ENCODE measurements at regions not wholly inside any gene's neighbourhood (a gene's known extent, or its start where the extent isn't known, plus 50 kb on each side); places are given as distances from the start of the nearest gene placed in this dataset.

GRCh38 chr3:115551016-115551415 lies 72.3 kb upstream of the GAP43 start:
- no peak overlapping the region for H3K4ac ChIP-seq (ENCODE audit: low read depth, low read length)
- no peak overlapping the region for H4K91ac ChIP-seq (ENCODE audit: low read depth, low read length)
- no peaks in the 10 kb centered on the region for H3K9me3 ChIP-seq (ENCODE audit: insufficient read depth, low read depth, low read length)
- no peaks in the 10 kb centered on the region for H3K4me1 ChIP-seq (ENCODE audit: control insufficient read depth in 1 of 2, insufficient read depth in 2 of 2, low read length in 2 of 2)
- WGBS (ENCODE audit: extremely low coverage, insufficient coverage, insufficient read length): no CpG with 5 or more reads among the region's 1 CpG
- H3K23ac ChIP-seq (ENCODE audit: low read length): no peak overlapping the region
- no peaks in the 10 kb centered on the region for H3K79me1 ChIP-seq (ENCODE audit: low read length)
- H2BK120ac ChIP-seq (ENCODE audit: insufficient read depth, low read length, poor library complexity): no peak overlapping the region
- H4K8ac ChIP-seq (ENCODE audit: low read depth, low read length): no peak overlapping the region
- H2AK5ac ChIP-seq (ENCODE audit: low read length): no peak overlapping the region
- no peak overlapping the region for H3K27ac ChIP-seq (ENCODE audit: low read depth, low read length)
- H3K4me2 ChIP-seq (ENCODE audit: low read length): no peak overlapping the region
- H3K14ac ChIP-seq (ENCODE audit: low read length): no peak overlapping the region
- no peaks in the 10 kb centered on the region for H3K36me3 ChIP-seq (ENCODE audit: control insufficient read depth in 1 of 2, insufficient read depth in 2 of 2, low read length in 2 of 2)
- no peak overlapping the region for H2BK5ac ChIP-seq (ENCODE audit: low read depth, low read length, poor library complexity)
- H3K4me3 ChIP-seq (ENCODE audit: low read depth, low read length): no peak overlapping the region
- H3K18ac ChIP-seq (ENCODE audit: low read length): no peak overlapping the region
- no peak overlapping the region for H2AFZ ChIP-seq (ENCODE audit: insufficient read depth, low read length, poor library complexity)
- no peak overlapping the region for H2BK12ac ChIP-seq (ENCODE audit: low read length)
- no peak overlapping the region for H4K12ac ChIP-seq (ENCODE audit: low read depth, low read length)
- H3K9ac ChIP-seq (ENCODE audit: low read length): no peak overlapping the region
- no peaks in the 10 kb centered on the region for H3K27me3 ChIP-seq (ENCODE audit: insufficient read depth, low read length)
- H3K79me2 ChIP-seq (ENCODE audit: control insufficient read depth, insufficient read depth, low read length, poor library complexity): no peaks in the 10 kb centered on the region
- no peak for DNase-seq

GRCh38 chr3:115552007-115552406 lies 71.3 kb upstream of the GAP43 start:
- no peak overlapping the region for H4K8ac ChIP-seq (ENCODE audit: low read depth, low read length)
- H3K9me3 ChIP-seq (ENCODE audit: insufficient read depth, low read depth, low read length): no peaks in the 10 kb centered on the region
- H3K27me3 ChIP-seq (ENCODE audit: insufficient read depth, low read length): no peaks in the 10 kb centered on the region
- H4K91ac ChIP-seq (ENCODE audit: low read depth, low read length): no peak overlapping the region
- no peak overlapping the region for H3K14ac ChIP-seq (ENCODE audit: low read length)
- no peak overlapping the region for H2BK12ac ChIP-seq (ENCODE audit: low read length)
- H3K18ac ChIP-seq (ENCODE audit: low read length): no peak overlapping the region
- H3K27ac ChIP-seq (ENCODE audit: low read depth, low read length): no peak overlapping the region
- H3K4ac ChIP-seq (ENCODE audit: low read depth, low read length): no peak overlapping the region
- H3K79me1 ChIP-seq (ENCODE audit: low read length): no peaks in the 10 kb centered on the region
- H3K23ac ChIP-seq (ENCODE audit: low read length): no peak overlapping the region
- H3K4me3 ChIP-seq (ENCODE audit: low read depth, low read length): no peak overlapping the region
- DNase-seq: no peak
- no peak overlapping the region for H2AK5ac ChIP-seq (ENCODE audit: low read length)
- H3K4me1 ChIP-seq (ENCODE audit: control insufficient read depth in 1 of 2, insufficient read depth in 2 of 2, low read length in 2 of 2): no peaks in the 10 kb centered on the region
- no peak overlapping the region for H2BK120ac ChIP-seq (ENCODE audit: insufficient read depth, low read length, poor library complexity)
- no peaks in the 10 kb centered on the region for H3K36me3 ChIP-seq (ENCODE audit: control insufficient read depth in 1 of 2, insufficient read depth in 2 of 2, low read length in 2 of 2)
- H3K4me2 ChIP-seq (ENCODE audit: low read length): no peak overlapping the region
- no peak overlapping the region for H2BK5ac ChIP-seq (ENCODE audit: low read depth, low read length, poor library complexity)
- no peak overlapping the region for H2AFZ ChIP-seq (ENCODE audit: insufficient read depth, low read length, poor library complexity)
- H4K12ac ChIP-seq (ENCODE audit: low read depth, low read length): no peak overlapping the region
- H3K79me2 ChIP-seq (ENCODE audit: control insufficient read depth, insufficient read depth, low read length, poor library complexity): no peaks in the 10 kb centered on the region
- no CpG with 5 or more reads among the region's 3 CpGs for WGBS (ENCODE audit: extremely low coverage, insufficient coverage, insufficient read length)
- no peak overlapping the region for H3K9ac ChIP-seq (ENCODE audit: low read length)

DNA sequence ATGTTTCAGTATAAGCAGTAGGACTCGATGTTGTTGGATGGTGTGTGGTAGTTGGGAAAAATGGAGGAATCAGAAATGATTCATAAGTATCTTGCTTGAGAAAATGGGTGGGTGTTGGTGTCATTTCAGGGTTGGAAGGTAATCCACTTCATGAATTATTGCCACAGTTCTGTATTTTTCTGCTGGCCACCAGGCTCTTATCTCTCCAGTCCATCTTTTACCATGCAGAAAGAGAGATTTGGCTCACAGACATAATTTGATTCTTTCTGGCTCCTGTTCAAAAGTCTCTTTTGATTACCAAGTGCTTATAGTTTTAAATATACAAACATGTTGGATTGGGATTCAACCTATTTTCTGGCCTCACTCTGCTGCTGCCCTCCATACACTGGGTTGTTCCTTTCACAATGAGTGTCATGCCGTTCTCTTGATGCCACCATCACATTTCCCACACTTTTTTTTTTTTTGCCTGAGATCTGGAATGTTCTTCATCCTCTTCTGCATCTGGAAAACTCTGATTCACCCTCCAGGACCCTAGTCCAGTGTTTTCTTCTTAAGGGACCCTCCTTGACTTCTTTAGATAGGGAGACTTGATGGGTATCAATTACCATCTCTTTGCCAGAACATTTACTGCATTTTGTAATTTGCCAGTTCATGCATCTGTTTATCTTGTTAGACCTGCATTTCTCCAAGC lies 69.4 kb upstream of the GAP43 start:
- Histone ChIP-seq H3K4me2 (ENCODE audit: low read length) (no peak overlapping the region), H3K27ac (ENCODE audit: low read depth, low read length) (no peak overlapping the region), H3K23ac (ENCODE audit: low read length) (no peak overlapping the region), H4K91ac (ENCODE audit: low read depth, low read length) (no peak overlapping the region), H3K9me3 (ENCODE audit: insufficient read depth, low read depth, low read length) (no peaks in the 10 kb centered on the region), H4K8ac (ENCODE audit: low read depth, low read length) (no peak overlapping the region), H3K14ac (ENCODE audit: low read length) (no peak overlapping the region), H2BK5ac (ENCODE audit: low read depth, low read length, poor library complexity) (no peak overlapping the region), H3K4me1 (ENCODE audit: control insufficient read depth in 1 of 2, insufficient read depth in 2 of 2, low read length in 2 of 2) (no peaks in the 10 kb centered on the region), H3K27me3 (ENCODE audit: insufficient read depth, low read length) (no peaks in the 10 kb centered on the region), H3K4me3 (ENCODE audit: low read depth, low read length) (no peak overlapping the region), H4K12ac (ENCODE audit: low read depth, low read length) (no peak overlapping the region), H3K9ac (ENCODE audit: low read length) (no peak overlapping the region), H2BK120ac (ENCODE audit: insufficient read depth, low read length, poor library complexity) (no peak overlapping the region), H2AK5ac (ENCODE audit: low read length) (no peak overlapping the region), H2BK12ac (ENCODE audit: low read length) (no peak overlapping the region), H2AFZ (ENCODE audit: insufficient read depth, low read length, poor library complexity) (no peak overlapping the region), H3K36me3 (ENCODE audit: control insufficient read depth in 1 of 2, insufficient read depth in 2 of 2, low read length in 2 of 2) (no peaks in the 10 kb centered on the region), H3K79me1 (ENCODE audit: low read length) (no peaks in the 10 kb centered on the region), H3K4ac (ENCODE audit: low read depth, low read length) (no peak overlapping the region), H3K18ac (ENCODE audit: low read length) (no peak overlapping the region), H3K79me2 (ENCODE audit: control insufficient read depth, insufficient read depth, low read length, poor library complexity) (no peaks in the 10 kb centered on the region)
- no peak for DNase-seq
- 100% methylated on average over 1 of the region's 2 CpGs for WGBS (ENCODE audit: extremely low coverage, insufficient coverage, insufficient read length)

- no peak overlapping the region for H4K12ac ChIP-seq (ENCODE audit: low read depth, low read length)
- H3K27ac ChIP-seq (ENCODE audit: low read depth, low read length): no peak overlapping the region
- no peaks in the 10 kb centered on the region for H3K27me3 ChIP-seq (ENCODE audit: insufficient read depth, low read length)
- no peak overlapping the region for H3K4me3 ChIP-seq (ENCODE audit: low read depth, low read length)
- no peak overlapping the region for H3K23ac ChIP-seq (ENCODE audit: low read length)
- H2BK12ac ChIP-seq (ENCODE audit: low read length): no peak overlapping the region
- H3K9ac ChIP-seq (ENCODE audit: low read length): no peak overlapping the region
- no peak overlapping the region for H2AFZ ChIP-seq (ENCODE audit: insufficient read depth, low read length, poor library complexity)
- no peak overlapping the region for H3K14ac ChIP-seq (ENCODE audit: low read length)
- H3K36me3 ChIP-seq (ENCODE audit: control insufficient read depth in 1 of 2, insufficient read depth in 2 of 2, low read length in 2 of 2): no peaks in the 10 kb centered on the region
- H3K79me1 ChIP-seq (ENCODE audit: low read length): no peaks in the 10 kb centered on the region
- no peak overlapping the region for H4K8ac ChIP-seq (ENCODE audit: low read depth, low read length)
- H3K9me3 ChIP-seq (ENCODE audit: insufficient read depth, low read depth, low read length): no peaks in the 10 kb centered on the region
- H3K4ac ChIP-seq (ENCODE audit: low read depth, low read length): no peak overlapping the region
- no peak overlapping the region for H2BK120ac ChIP-seq (ENCODE audit: insufficient read depth, low read length, poor library complexity)
- H3K79me2 ChIP-seq (ENCODE audit: control insufficient read depth, insufficient read depth, low read length, poor library complexity): no peaks in the 10 kb centered on the region
- no peak overlapping the region for H2AK5ac ChIP-seq (ENCODE audit: low read length)
- H2BK5ac ChIP-seq (ENCODE audit: low read depth, low read length, poor library complexity): no peak overlapping the region
- no peak overlapping the region for H3K4me2 ChIP-seq (ENCODE audit: low read length)
- H4K91ac ChIP-seq (ENCODE audit: low read depth, low read length): no peak overlapping the region
- no peak overlapping the region for H3K18ac ChIP-seq (ENCODE audit: low read length)
- no peaks in the 10 kb centered on the region for H3K4me1 ChIP-seq (ENCODE audit: control insufficient read depth in 1 of 2, insufficient read depth in 2 of 2, low read length in 2 of 2)
- no peak for DNase-seq
Measured at GRCh38 chr3:115554487-115554807, 68.9 kb upstream of the GAP43 start.
